Dendritic cell treated with granulocyte-macrophage colony-stimulating factor and Interleukin-4, amounts not matched to agents 40 ng/mL and 50 ng/mL, for 4 days (primary cell): ENCODE measurements at regions not wholly inside any gene's neighbourhood (a gene's known extent, or its start where the extent isn't known, plus 50 kb on each side); places are given as distances from the start of the nearest gene placed in this dataset.

ENCODE experiments used
- H3K27ac Mint-ChIP-seq: one replicate; pipeline ENCODE4 v1.8.0; 2022; ENCODE audit warnings: mild to moderate bottlenecking, mixed read lengths
- H3K27me3 Mint-ChIP-seq: one replicate; pipeline ENCODE4 v1.8.0; 2022; ENCODE audit warnings: mild to moderate bottlenecking, mixed read lengths
- H3K36me3 Mint-ChIP-seq: one replicate; pipeline ENCODE4 v1.8.0; 2022; ENCODE audit warnings: low read depth, mixed read lengths
- H3K4me1 Mint-ChIP-seq: one replicate; pipeline ENCODE4 v1.8.0; 2022; ENCODE audit warnings: low read depth, mixed read lengths
- H3K4me3 Mint-ChIP-seq: one replicate; pipeline ENCODE4 v1.8.0; 2022; ENCODE audit warnings: mild to moderate bottlenecking, moderate library complexity, mixed read lengths
- H3K9me3 Mint-ChIP-seq: one replicate; pipeline ENCODE4 v1.8.0; 2022; ENCODE audit warnings: mixed read lengths
- intact Hi-C: fragments of 100-400 bp; cut with micrococcal nuclease; formaldehyde crosslinking; loops from one replicate; pipeline ENCODE4 v1.15.0; 2022

- H3K4me3 Mint-ChIP-seq = no peak overlapping the region
- no peak overlapping the region for H3K27ac Mint-ChIP-seq
- no peaks in the 10 kb centered on the region for H3K9me3 Mint-ChIP-seq
- no peaks in the 10 kb centered on the region for H3K36me3 Mint-ChIP-seq
- H3K27me3 Mint-ChIP-seq = peaks cover 30% of the 10 kb centered on the region
- intact Hi-C loops = no loop called here
- H3K4me1 Mint-ChIP-seq = peaks cover 41% of the 10 kb centered on the region
Observed at GRCh38 chr2:12059616-12060441, 313.4 kb downstream of the LPIN1 start.

- H3K4me3 Mint-ChIP-seq = no peak overlapping the region
- H3K36me3 Mint-ChIP-seq = no peaks in the 10 kb centered on the region
- H3K27me3 Mint-ChIP-seq = peaks cover 25% of the 10 kb centered on the region
- H3K4me1 Mint-ChIP-seq = peaks cover 38% of the 10 kb centered on the region
- no peaks in the 10 kb centered on the region for H3K9me3 Mint-ChIP-seq
- intact Hi-C loops = no loop called here
- no peak overlapping the region for H3K27ac Mint-ChIP-seq
Observed at GRCh38 chr2:12060886-12061285, 314.5 kb downstream of the LPIN1 start.

GRCh38 chr2:12061286-12062052 is 315.0 kb downstream of the LPIN1 start:
- H3K4me3 Mint-ChIP-seq = no peak overlapping the region
- intact Hi-C loops = no loop called here
- H3K27me3 Mint-ChIP-seq = peaks cover 22% of the 10 kb centered on the region
- H3K36me3 Mint-ChIP-seq = no peaks in the 10 kb centered on the region
- H3K9me3 Mint-ChIP-seq = no peaks in the 10 kb centered on the region
- no peak overlapping the region for H3K27ac Mint-ChIP-seq
- peaks cover 32% of the 10 kb centered on the region for H3K4me1 Mint-ChIP-seq

DNA sequence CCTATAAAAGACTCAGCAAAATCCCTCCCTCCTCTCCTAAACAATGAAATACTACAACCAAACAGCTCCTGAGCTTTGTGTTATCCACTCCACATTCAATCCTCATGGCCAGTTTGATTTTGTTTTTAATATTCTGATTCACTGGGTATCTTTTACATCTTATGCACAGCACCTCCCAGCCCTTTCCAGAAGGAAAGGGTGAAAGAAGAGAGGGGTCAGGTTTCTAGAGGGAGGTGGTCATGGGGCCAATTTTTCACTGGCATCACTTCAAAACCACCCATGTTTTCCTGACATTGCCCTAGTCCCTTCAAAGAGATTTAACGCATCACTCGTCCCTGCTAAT is 315.6 kb downstream of the LPIN1 start:
- no peaks in the 10 kb centered on the region for H3K9me3 Mint-ChIP-seq
- intact Hi-C loops = no loop called here
- H3K27me3 Mint-ChIP-seq = peaks cover 22% of the 10 kb centered on the region

GRCh38 chr2:12063210-12063609 is 316.8 kb downstream of the LPIN1 start:
- Mint-ChIP-seq H3K4me1 (peaks cover 24% of the 10 kb centered on the region), H3K36me3 (no peaks in the 10 kb centered on the region), H3K9me3 (no peaks in the 10 kb centered on the region), H3K27ac (no peak overlapping the region), H3K4me3 (no peak overlapping the region), H3K27me3 (peaks cover 18% of the 10 kb centered on the region)
- intact Hi-C loops = no loop called here

More for the DNA sequence above, 315.6 kb downstream of the LPIN1 start:
- H3K27ac Mint-ChIP-seq = no peak overlapping the region
- no peak overlapping the region for H3K4me3 Mint-ChIP-seq
- peaks cover 30% of the 10 kb centered on the region for H3K4me1 Mint-ChIP-seq
- no peaks in the 10 kb centered on the region for H3K36me3 Mint-ChIP-seq

- intact Hi-C loops = no loop called here
- Mint-ChIP-seq H3K27me3 (peaks cover 16% of the 10 kb centered on the region), H3K4me3 (no peak overlapping the region), H3K4me1 (peaks cover 18% of the 10 kb centered on the region), H3K9me3 (no peaks in the 10 kb centered on the region), H3K36me3 (no peaks in the 10 kb centered on the region), H3K27ac (no peak overlapping the region)
Observed at GRCh38 chr2:12064153-12064552, 317.7 kb downstream of the LPIN1 start.

GRCh38 chr2:12066116-12066515 is 319.7 kb downstream of the LPIN1 start:
- no peak overlapping the region for H3K4me3 Mint-ChIP-seq
- H3K27me3 Mint-ChIP-seq = peaks cover 10% of the 10 kb centered on the region
- H3K36me3 Mint-ChIP-seq = no peaks in the 10 kb centered on the region
- H3K27ac Mint-ChIP-seq = no peak overlapping the region
- intact Hi-C loops = no loop called here
- H3K4me1 Mint-ChIP-seq = peaks cover 18% of the 10 kb centered on the region
- no peaks in the 10 kb centered on the region for H3K9me3 Mint-ChIP-seq

- intact Hi-C loops = no loop called here
- Mint-ChIP-seq H3K27ac (no peak overlapping the region), H3K4me1 (peaks cover 22% of the 10 kb centered on the region), H3K36me3 (no peaks in the 10 kb centered on the region), H3K27me3 (peaks cover 9% of the 10 kb centered on the region), H3K4me3 (no peak overlapping the region), H3K9me3 (no peaks in the 10 kb centered on the region)
Observed at GRCh38 chr2:12066986-12067385, 320.6 kb downstream of the LPIN1 start.

DNA sequence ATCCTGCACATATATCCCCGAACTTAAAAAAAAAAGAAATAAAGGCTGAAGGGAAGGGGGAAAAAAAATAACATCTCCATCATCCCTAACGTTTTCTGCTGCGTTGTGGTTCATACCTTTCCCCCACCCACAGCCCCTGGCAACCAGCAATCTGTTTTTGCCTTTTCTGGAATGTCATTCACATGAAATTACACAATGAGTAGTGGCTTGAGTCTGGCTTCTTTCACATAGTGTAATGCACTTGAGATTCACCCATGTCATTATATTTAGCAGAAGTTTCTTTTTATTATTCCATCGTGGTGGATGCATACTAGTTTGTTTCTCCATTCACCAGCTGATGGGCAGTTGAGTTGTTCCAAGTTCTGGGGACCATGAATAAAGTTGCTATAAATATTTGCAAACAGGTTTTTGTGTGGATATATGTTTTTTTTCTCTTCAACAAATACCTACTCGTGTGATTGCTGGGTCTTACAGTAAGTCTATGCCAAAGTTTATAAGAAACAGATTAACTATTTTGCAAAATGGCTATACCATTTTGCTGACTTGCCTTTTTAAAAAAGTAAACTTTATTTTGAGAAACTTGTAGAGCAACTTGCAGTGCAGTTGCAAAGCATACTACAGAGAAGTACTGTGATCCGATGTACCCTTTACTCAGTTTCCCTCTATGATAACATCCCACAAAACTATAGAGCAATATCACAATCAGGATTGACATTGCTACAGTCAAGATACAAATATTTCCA is 322.5 kb downstream of the LPIN1 start:
- Mint-ChIP-seq H3K4me3 (no peak overlapping the region), H3K27me3 (peaks cover 1% of the 10 kb centered on the region), H3K36me3 (no peaks in the 10 kb centered on the region), H3K27ac (no peak overlapping the region), H3K4me1 (peaks cover 22% of the 10 kb centered on the region), H3K9me3 (no peaks in the 10 kb centered on the region)
- intact Hi-C loops = no loop called here

DNA sequence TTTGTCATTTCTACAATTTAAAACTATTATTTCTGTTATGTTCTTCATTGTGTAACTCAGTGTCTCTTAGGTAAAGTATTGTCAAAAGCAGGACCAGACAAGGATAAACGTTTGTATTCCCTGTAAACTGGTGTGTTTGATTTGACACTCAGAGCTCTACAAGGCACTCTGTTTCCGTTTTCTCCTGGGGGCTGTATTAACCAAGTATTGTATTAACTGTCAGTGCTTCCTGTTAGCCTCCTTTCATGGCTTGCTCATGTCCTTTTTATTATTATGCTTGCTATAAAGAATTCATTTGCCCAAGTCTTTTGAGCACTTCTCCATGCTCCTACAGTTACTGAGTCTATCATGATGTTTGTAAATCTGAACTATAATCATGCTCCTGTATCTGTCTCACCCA is 323.7 kb downstream of the LPIN1 start:
- no peaks in the 10 kb centered on the region for H3K9me3 Mint-ChIP-seq
- intact Hi-C loops = no loop called here

DNA sequence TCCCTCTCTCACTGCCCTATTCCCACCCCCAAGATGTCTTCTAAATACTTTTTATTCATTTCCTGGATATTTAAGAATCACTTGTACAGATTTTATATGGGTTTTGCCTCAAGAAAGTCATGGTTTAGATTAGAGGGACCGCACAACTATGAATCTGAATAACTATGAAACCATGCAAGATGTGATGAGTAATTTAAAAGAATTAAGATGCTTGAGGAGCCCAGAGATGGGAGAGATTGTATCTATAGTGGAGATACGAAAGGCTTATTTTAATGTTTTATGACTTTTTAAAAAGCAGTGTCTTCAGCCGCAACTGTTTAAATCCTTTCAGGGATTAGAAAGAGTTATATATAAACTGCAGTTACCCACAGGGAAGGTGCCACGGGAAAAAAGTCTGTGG is 324.1 kb downstream of the LPIN1 start:
- Mint-ChIP-seq H3K9me3 (no peaks in the 10 kb centered on the region), H3K27me3 (no peaks in the 10 kb centered on the region), H3K36me3 (no peaks in the 10 kb centered on the region), H3K27ac (no peak overlapping the region), H3K4me1 (peaks cover 22% of the 10 kb centered on the region), H3K4me3 (no peak overlapping the region)
- intact Hi-C loops = no loop called here

More for the DNA sequence above, 323.7 kb downstream of the LPIN1 start:
- Mint-ChIP-seq H3K4me3 (no peak overlapping the region), H3K4me1 (peaks cover 22% of the 10 kb centered on the region), H3K27ac (no peak overlapping the region), H3K27me3 (no peaks in the 10 kb centered on the region), H3K36me3 (no peaks in the 10 kb centered on the region)

DNA sequence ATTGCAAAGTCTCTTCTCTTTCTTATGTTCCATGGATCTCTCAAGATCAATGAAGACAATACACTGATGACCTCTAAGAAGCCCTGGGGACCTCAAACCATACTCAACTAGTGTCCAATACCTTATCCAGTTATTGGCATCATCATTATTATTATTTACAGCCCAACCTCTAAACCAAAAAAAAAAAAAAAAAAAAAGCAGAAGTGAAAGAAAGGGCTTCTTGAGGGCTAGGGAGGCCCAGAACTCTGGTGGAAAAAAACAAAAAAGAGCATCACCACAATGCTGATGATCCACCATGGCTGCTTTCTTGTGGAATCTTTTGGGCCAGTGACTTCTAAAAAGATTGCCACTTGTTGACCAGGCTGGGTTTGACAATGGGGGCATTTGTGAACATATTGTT is 324.9 kb downstream of the LPIN1 start:
- Mint-ChIP-seq H3K27me3 (no peaks in the 10 kb centered on the region), H3K36me3 (no peaks in the 10 kb centered on the region), H3K4me3 (no peak overlapping the region), H3K4me1 (peaks cover 22% of the 10 kb centered on the region), H3K27ac (no peak overlapping the region), H3K9me3 (no peaks in the 10 kb centered on the region)
- intact Hi-C loops = no loop called here

- Mint-ChIP-seq H3K4me3 (no peak overlapping the region), H3K27me3 (no peaks in the 10 kb centered on the region), H3K4me1 (peaks cover 15% of the 10 kb centered on the region), H3K9me3 (no peaks in the 10 kb centered on the region), H3K27ac (no peak overlapping the region), H3K36me3 (no peaks in the 10 kb centered on the region)
- intact Hi-C loops = no loop called here
Observed at GRCh38 chr2:12073217-12073852, 326.9 kb downstream of the LPIN1 start.
